ENCODE measurements at regions not wholly inside any gene's neighbourhood (a gene's known extent, or its start where the extent isn't known, plus 50 kb on each side); places are given as distances from the start of the nearest gene placed in this dataset.

- no peak for TF ChIP-seq TIGD3 (CRISPR knock-in tag; IDR thresholded peaks at IDR 0.05; ENCODE audit: borderline replicate concordance)
- no peak for TF ChIP-seq XBP1 (CRISPR knock-in tag; IDR thresholded peaks at IDR 0.05)
- no peak for TF ChIP-seq FOXO1 (CRISPR knock-in tag; IDR thresholded peaks at IDR 0.05)
- no peak for TF ChIP-seq MEF2D (CRISPR knock-in tag; IDR thresholded peaks at IDR 0.05)
- TF ChIP-seq ZBTB33 (CRISPR knock-in tag; IDR thresholded peaks at IDR 0.05): no peak
- no peak for TF ChIP-seq ZNF788 (CRISPR knock-in tag; IDR thresholded peaks at IDR 0.05; ENCODE audit: borderline replicate concordance)
- no peak for TF ChIP-seq FOXA1 (IDR thresholded peaks at IDR 0.05)
- no peak for TF ChIP-seq FOXA1 (CRISPR knock-in tag; IDR thresholded peaks at IDR 0.05)
- no peak for TF ChIP-seq NFKBIZ (CRISPR knock-in tag; IDR thresholded peaks at IDR 0.05)
- no peak for TF ChIP-seq POLR2A (IDR thresholded peaks at IDR 0.05; ENCODE audit: insufficient read depth in 1 of 2, low read depth in 2 of 2, low read length in 2 of 2)
- no peak for TF ChIP-seq PPARG (CRISPR knock-in tag; conservative IDR thresholded peaks at IDR 0.05)
- no peak for TF ChIP-seq RXRB (CRISPR knock-in tag; IDR thresholded peaks at IDR 0.05; ENCODE audit: borderline replicate concordance)
- no peak for TF ChIP-seq ZBTB2 (CRISPR knock-in tag; IDR thresholded peaks at IDR 0.05; ENCODE audit: low read depth)
- no peak for TF ChIP-seq ZNF703 (CRISPR knock-in tag; IDR thresholded peaks at IDR 0.05; ENCODE audit: borderline replicate concordance)
- TF ChIP-seq RBFOX2 (IDR thresholded peaks at IDR 0.05; ENCODE audit: low read depth, low read length): no peak
- no peak for TF ChIP-seq NONO (IDR thresholded peaks at IDR 0.05)
- TF ChIP-seq NONO (CRISPR knock-in tag; conservative IDR thresholded peaks at IDR 0.05): no peak
- TF ChIP-seq TBX2 (CRISPR knock-in tag; IDR thresholded peaks at IDR 0.05; ENCODE audit: borderline replicate concordance): no peak
- TF ChIP-seq ZNF792 (CRISPR knock-in tag; IDR thresholded peaks at IDR 0.05): no peak
- CTCF ChIA-PET (ENCODE audit: low intra/inter-chr PET ratio, low total read pairs): no interaction called here
Observed at GRCh38 chr1:96583903-96584302, 137.7 kb upstream of the PTBP2 start.

More at GRCh38 chr1:96583903-96584302, 137.7 kb upstream of the PTBP2 start:
- no peaks in the 10 kb centered on the region for H3K27me3 ChIP-seq (ENCODE audit: control insufficient read depth in 1 of 2, insufficient read depth in 2 of 2, low read length in 2 of 2)
- H2AFZ ChIP-seq (ENCODE audit: low read length): no peak overlapping the region
- DNase-seq (ENCODE audit: low spot score) (no peak), FAIRE-seq (no peak), ATAC-seq (no peak)
- POLR2A ChIA-PET: no interaction called here
- no peak overlapping the region for H3K27ac ChIP-seq (ENCODE audit: extremely low read length, insufficient read depth, low read length)
- H3K4me1 ChIP-seq (ENCODE audit: insufficient read depth, low read length): no peaks in the 10 kb centered on the region
- no peak overlapping the region for H3K4me3 ChIP-seq (replicated peaks in 1 of 3; ENCODE audit: insufficient read depth in 1 of 3, low read depth in 2 of 3, low read length in 3 of 3)
- in situ Hi-C loops (cut with HindIII; ENCODE audit: extremely low pct_ligation_motif_present, low pct_unique_long_range_greater_than_20kb) (no loop called here), intact Hi-C loops (cut with micrococcal nuclease; ENCODE audit: unreplicated experiment) (no loop called here)
- no peak overlapping the region for H3K9ac ChIP-seq (ENCODE audit: insufficient read depth, low read depth, low read length)
- no TSS peak for BruUV-seq (replicated peaks)
- H3K9me3 ChIP-seq (ENCODE audit: low read length): no peaks in the 10 kb centered on the region
- no peaks in the 10 kb centered on the region for H3K79me2 ChIP-seq (ENCODE audit: insufficient read depth, low read length)
- no peaks in the 10 kb centered on the region for H3K36me3 ChIP-seq (replicated peaks in 1 of 2; ENCODE audit: control insufficient read depth in 1 of 2, insufficient read depth in 2 of 2, low read length in 2 of 2)
- H3K4me2 ChIP-seq (ENCODE audit: low read depth, low read length): no peak overlapping the region
- no peaks in the 10 kb centered on the region for H4K20me1 ChIP-seq (ENCODE audit: insufficient read depth, low read length)
